ENCODE measurements at regions not wholly inside any gene's neighbourhood (a gene's known extent, or its start where the extent isn't known, plus 50 kb on each side); places are given as distances from the start of the nearest gene placed in this dataset.

DNA sequence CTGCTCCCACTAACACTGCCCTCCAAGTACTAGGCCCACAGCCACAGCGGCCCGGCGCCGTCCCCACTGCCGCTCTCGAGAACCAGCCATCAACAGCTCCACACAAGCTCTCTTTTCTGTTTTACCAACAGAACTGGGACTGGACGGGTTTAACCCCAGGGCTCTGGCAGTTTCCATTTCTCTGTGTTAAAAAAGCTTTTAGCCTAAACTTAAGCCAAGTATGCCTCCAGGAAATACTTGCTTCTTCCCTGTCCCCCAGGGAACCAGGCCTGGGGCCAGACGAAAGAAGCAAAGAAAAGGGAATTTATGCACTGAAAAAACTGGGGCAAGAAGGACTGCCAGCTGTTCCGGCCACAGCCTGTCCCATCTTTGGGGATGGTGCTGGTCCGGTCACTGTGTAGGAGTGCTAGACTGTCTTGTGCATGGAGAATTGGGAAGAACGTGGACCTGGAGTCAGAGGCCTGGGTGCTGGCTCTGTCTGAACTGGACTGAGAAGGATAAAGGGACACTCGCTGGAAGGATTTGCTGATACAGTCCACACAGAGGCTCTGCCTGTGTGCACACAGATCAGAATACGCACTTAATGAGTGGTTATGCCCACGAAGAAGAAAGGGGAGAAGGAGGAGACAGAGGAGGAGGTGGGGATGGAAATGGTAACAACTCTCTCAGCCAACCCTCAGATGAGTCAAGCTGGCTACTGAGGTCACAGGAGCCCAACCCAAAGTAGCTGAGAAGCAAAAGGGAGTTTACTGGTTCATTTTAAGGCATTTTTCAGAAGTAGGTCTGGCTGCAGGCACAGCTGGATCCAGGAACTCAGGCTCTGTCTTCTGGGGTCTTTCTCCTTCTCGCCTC is 254.4 kb upstream of the PMEPA1 start:
- H3K4me1 Mint-ChIP-seq (ENCODE audit: low read depth, unreplicated experiment) = peaks cover 10% of the 10 kb centered on the region
- no peak for DNase-seq
- H3K27ac Mint-ChIP-seq (ENCODE audit: unreplicated experiment) = no peak overlapping the region
- no peaks in the 10 kb centered on the region for H3K36me3 Mint-ChIP-seq (ENCODE audit: unreplicated experiment)
- H3K27me3 Mint-ChIP-seq (ENCODE audit: unreplicated experiment) = peaks cover 2% of the 10 kb centered on the region
- H3K9me3 Mint-ChIP-seq (ENCODE audit: unreplicated experiment) = no peaks in the 10 kb centered on the region
- TF ChIP-seq CTCF (IDR thresholded peaks at IDR 0.05; ENCODE audit: partially characterized antibody, unreplicated experiment) = no peak
- H3K4me3 Mint-ChIP-seq (ENCODE audit: unreplicated experiment) = no peak overlapping the region

DNA sequence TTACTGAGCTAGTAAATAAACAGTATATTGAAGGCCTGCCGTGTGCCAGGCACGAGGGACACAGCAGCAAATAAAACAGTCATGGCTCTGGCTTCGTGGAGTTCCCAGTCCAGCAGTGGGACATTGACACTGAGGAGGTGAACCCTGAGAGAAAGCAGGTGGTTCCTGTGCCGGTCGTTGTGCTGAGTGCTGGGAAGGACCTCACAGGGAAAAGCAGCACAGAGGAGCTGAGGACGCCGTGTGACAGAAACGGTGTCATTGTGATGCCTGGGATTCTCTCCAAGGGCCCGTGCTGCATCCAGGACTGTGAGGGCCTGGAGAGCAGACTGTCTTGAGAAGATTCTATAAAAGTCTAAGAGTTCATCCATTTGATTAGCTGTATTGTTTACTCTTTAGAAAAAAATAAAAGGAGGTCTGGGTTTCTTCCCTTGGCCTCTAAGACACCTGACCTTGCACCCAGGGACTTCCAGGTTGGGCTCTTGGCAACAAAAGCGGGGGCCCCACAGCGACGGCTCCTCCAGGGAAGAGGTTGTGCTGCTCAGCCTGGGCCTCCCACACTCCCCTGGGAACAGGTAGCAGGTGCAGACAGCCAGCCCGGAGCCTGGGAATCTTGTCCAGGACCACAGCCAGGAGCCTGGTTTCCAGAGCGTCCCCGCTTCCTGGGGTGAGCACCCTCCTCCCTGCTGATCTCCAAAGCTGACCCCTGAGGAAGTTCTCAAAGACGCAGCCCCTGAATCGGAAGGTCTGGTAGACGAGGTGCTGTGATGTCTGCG is 251.2 kb upstream of the PMEPA1 start:
- no peak for TF ChIP-seq CTCF (IDR thresholded peaks at IDR 0.05; ENCODE audit: partially characterized antibody, unreplicated experiment)
- H3K4me3 Mint-ChIP-seq (ENCODE audit: unreplicated experiment) = no peak overlapping the region
- peaks cover 10% of the 10 kb centered on the region for H3K4me1 Mint-ChIP-seq (ENCODE audit: low read depth, unreplicated experiment)
- H3K9me3 Mint-ChIP-seq (ENCODE audit: unreplicated experiment) = no peaks in the 10 kb centered on the region
- peak; percentile 40 for DNase-seq
- no peaks in the 10 kb centered on the region for H3K36me3 Mint-ChIP-seq (ENCODE audit: unreplicated experiment)
- peak overlapping the region; percentile 33 for H3K27ac Mint-ChIP-seq (ENCODE audit: unreplicated experiment)
- H3K27me3 Mint-ChIP-seq (ENCODE audit: unreplicated experiment) = peaks cover 2% of the 10 kb centered on the region

- Mint-ChIP-seq H3K9me3 (ENCODE audit: unreplicated experiment) (peaks cover 2% of the 10 kb centered on the region), H3K27me3 (ENCODE audit: unreplicated experiment) (peaks cover 2% of the 10 kb centered on the region), H3K36me3 (ENCODE audit: unreplicated experiment) (peaks cover 5% of the 10 kb centered on the region), H3K4me1 (ENCODE audit: low read depth, unreplicated experiment) (peaks cover 10% of the 10 kb centered on the region), H3K4me3 (ENCODE audit: unreplicated experiment) (no peak overlapping the region), H3K27ac (ENCODE audit: unreplicated experiment) (no peak overlapping the region)
- DNase-seq = no peak
- TF ChIP-seq CTCF (IDR thresholded peaks at IDR 0.05; ENCODE audit: partially characterized antibody, unreplicated experiment) = no peak
Measured at GRCh38 chr20:57959589-57959988, 249.8 kb upstream of the PMEPA1 start.

- no peak for TF ChIP-seq CTCF (IDR thresholded peaks at IDR 0.05; ENCODE audit: partially characterized antibody, unreplicated experiment)
- Mint-ChIP-seq H3K27me3 (ENCODE audit: unreplicated experiment) (peaks cover 2% of the 10 kb centered on the region), H3K36me3 (ENCODE audit: unreplicated experiment) (peaks cover 5% of the 10 kb centered on the region), H3K27ac (ENCODE audit: unreplicated experiment) (no peak overlapping the region), H3K4me3 (ENCODE audit: unreplicated experiment) (no peak overlapping the region), H3K9me3 (ENCODE audit: unreplicated experiment) (peaks cover 2% of the 10 kb centered on the region), H3K4me1 (ENCODE audit: low read depth, unreplicated experiment) (peaks cover 7% of the 10 kb centered on the region)
- no peak for DNase-seq
Measured at GRCh38 chr20:57959018-57959417, 249.2 kb upstream of the PMEPA1 start.

DNA sequence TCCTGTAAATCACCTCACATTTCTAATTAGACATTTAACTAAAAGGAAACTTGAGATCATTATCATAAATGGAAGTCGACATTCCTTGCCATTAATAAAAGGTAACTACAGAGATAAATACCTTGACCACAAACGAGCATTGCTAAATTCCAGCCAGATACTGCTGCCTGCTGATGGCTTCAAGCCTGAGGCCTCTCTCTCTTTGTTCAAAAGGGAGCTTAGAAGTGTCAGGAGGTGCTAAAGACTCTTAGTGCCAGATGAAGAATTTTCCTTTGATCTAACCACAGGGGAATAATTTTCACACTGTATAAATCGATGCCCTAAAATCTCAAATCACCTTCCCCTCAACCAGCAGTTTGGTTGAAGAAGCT is 248.2 kb upstream of the PMEPA1 start:
- Mint-ChIP-seq H3K27ac (ENCODE audit: unreplicated experiment) (no peak overlapping the region), H3K27me3 (ENCODE audit: unreplicated experiment) (no peaks in the 10 kb centered on the region), H3K4me1 (ENCODE audit: low read depth, unreplicated experiment) (peaks cover 5% of the 10 kb centered on the region), H3K4me3 (ENCODE audit: unreplicated experiment) (no peak overlapping the region), H3K36me3 (ENCODE audit: unreplicated experiment) (peaks cover 10% of the 10 kb centered on the region), H3K9me3 (ENCODE audit: unreplicated experiment) (peaks cover 2% of the 10 kb centered on the region)
- no peak for DNase-seq
- no peak for TF ChIP-seq CTCF (IDR thresholded peaks at IDR 0.05; ENCODE audit: partially characterized antibody, unreplicated experiment)

Measured in glutamatergic neuron (in vitro differentiated cells).